IMR-90 (cell line): ENCODE measurements at regions not wholly inside any gene's neighbourhood (a gene's known extent, or its start where the extent isn't known, plus 50 kb on each side); places are given as distances from the start of the nearest gene placed in this dataset.
"Not testable (repeated sequence)": the region's sequence is repeated elsewhere in the genome, so short reads cannot be mapped to it uniquely, and the experiment has no call there.

Source experiments
- MAZ ChIP-seq: IDR thresholded peaks from 2 replicates; pipeline ENCODE4 v1.6.1; 2012; ENCODE audit warnings: low read depth, mild to moderate bottlenecking, low read length, improper control_type of control experiment, moderate library complexity, borderline replicate concordance
- POLR2A ChIP-seq: IDR thresholded peaks from 2 replicates; pipeline ENCODE4 v1.6.1; 2012; ENCODE audit warnings: mild to moderate bottlenecking, low read depth, low read length
- RAD21 ChIP-seq: IDR thresholded peaks from 2 replicates; pipeline ENCODE4 v1.6.1; 2012; ENCODE audit warnings: low read length, improper control_type of control experiment
- RFX5 ChIP-seq: IDR thresholded peaks from 2 replicates; pipeline ENCODE4 v1.8.0; 2012; ENCODE audit warnings: low read depth, mild to moderate bottlenecking, low read length, moderate library complexity
- TF ChIP-seq, protein P1 (sequence below): conservative IDR thresholded peaks from 2 replicates; pipeline ENCODE4 v1.5.1; 2012; ENCODE audit warnings: mild to moderate bottlenecking, low read depth, low read length, improper control_type of control experiment
- TF ChIP-seq, protein P2 (sequence below): fragments of 150-350 bp; IDR thresholded peaks from 2 replicates; pipeline ENCODE4 v1.6.1; 2017; ENCODE audit warnings: mild to moderate bottlenecking, antibody characterized with exemption, low read length, low read depth

DNA sequence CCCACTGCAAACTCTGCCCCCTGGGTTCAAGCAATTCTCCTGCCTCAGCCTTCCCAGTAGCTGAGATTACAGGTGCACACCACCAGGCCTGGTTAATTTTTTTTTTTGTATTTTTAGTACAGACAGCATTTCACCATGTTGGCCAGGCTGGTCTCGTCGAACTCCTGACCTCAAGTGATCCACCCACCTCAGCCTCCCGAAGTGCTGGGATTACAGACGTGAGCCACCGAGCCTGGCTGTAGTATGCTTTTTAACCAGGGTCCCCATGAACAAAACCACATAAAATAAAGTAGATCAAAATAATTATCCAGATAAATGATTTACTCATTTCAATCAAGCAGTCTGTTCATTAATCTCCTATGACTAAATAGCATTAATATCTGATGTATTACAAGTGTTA lies 2144.0 kb downstream of the TP53TG3F start:
- TF ChIP-seq, protein P1, sequence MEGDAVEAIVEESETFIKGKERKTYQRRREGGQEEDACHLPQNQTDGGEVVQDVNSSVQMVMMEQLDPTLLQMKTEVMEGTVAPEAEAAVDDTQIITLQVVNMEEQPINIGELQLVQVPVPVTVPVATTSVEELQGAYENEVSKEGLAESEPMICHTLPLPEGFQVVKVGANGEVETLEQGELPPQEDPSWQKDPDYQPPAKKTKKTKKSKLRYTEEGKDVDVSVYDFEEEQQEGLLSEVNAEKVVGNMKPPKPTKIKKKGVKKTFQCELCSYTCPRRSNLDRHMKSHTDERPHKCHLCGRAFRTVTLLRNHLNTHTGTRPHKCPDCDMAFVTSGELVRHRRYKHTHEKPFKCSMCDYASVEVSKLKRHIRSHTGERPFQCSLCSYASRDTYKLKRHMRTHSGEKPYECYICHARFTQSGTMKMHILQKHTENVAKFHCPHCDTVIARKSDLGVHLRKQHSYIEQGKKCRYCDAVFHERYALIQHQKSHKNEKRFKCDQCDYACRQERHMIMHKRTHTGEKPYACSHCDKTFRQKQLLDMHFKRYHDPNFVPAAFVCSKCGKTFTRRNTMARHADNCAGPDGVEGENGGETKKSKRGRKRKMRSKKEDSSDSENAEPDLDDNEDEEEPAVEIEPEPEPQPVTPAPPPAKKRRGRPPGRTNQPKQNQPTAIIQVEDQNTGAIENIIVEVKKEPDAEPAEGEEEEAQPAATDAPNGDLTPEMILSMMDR, result not testable (repeated sequence)
- not testable (repeated sequence) for TF ChIP-seq MAZ, RAD21, POLR2A, RFX5
- TF ChIP-seq, protein P2, sequence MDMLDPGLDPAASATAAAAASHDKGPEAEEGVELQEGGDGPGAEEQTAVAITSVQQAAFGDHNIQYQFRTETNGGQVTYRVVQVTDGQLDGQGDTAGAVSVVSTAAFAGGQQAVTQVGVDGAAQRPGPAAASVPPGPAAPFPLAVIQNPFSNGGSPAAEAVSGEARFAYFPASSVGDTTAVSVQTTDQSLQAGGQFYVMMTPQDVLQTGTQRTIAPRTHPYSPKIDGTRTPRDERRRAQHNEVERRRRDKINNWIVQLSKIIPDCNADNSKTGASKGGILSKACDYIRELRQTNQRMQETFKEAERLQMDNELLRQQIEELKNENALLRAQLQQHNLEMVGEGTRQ, result not testable (repeated sequence)
